ENCODE measurements at regions not wholly inside any gene's neighbourhood (a gene's known extent, or its start where the extent isn't known, plus 50 kb on each side); places are given as distances from the start of the nearest gene placed in this dataset.

GRCh38 chr5:89916131-89916530 lies 493.4 kb downstream of the CETN3 start:
- TF ChIP-seq CTCF (IDR thresholded peaks at IDR 0.05; ENCODE audit: extremely low read depth in 1 of 2, insufficient read depth in 1 of 2, low read depth in 1 of 2, low read length in 2 of 2) (no peak), POLR2AphosphoS5 (IDR thresholded peaks at IDR 0.05; ENCODE audit: insufficient read depth, low read depth, low read length) (no peak), POLR2A (IDR thresholded peaks at IDR 0.05; ENCODE audit: low read depth, low read length) (no peak), EZH2 (IDR thresholded peaks at IDR 0.05; ENCODE audit: borderline replicate concordance, low read depth, low read length, severe bottlenecking) (no peak), GATA2 (IDR thresholded peaks at IDR 0.05; ENCODE audit: insufficient read depth, insufficient read length, low read depth, low read length) (no peak), MAX (IDR thresholded peaks at IDR 0.05; ENCODE audit: insufficient read depth, insufficient read length) (no peak)

Data from endothelial cell of umbilical vein (primary cell).